ENCODE measurements at regions not wholly inside any gene's neighbourhood (a gene's known extent, or its start where the extent isn't known, plus 50 kb on each side); places are given as distances from the start of the nearest gene placed in this dataset.
"Not testable (repeated sequence)": the region's sequence is repeated elsewhere in the genome, so short reads cannot be mapped to it uniquely, and the experiment has no call there.

- DNase-seq (ENCODE audit: low read depth in 2 of 2): no peak
These were observed 296.7 kb downstream of the CYRIA start for GRCh38 chr2:16368951-16369350.

- no peak for DNase-seq (ENCODE audit: low read depth in 2 of 2)
These were observed 297.3 kb downstream of the CYRIA start for GRCh38 chr2:16368328-16368727.

GRCh38 chr2:16365366-16365765 is 300.3 kb downstream of the CYRIA start:
- DNase-seq (ENCODE audit: low read depth in 2 of 2): no peak

- no peak for DNase-seq (ENCODE audit: low read depth in 2 of 2)
These were observed 302.1 kb downstream of the CYRIA start for GRCh38 chr2:16363581-16363980.

- DNase-seq (ENCODE audit: low read depth in 2 of 2): no peak
These were observed 303.0 kb downstream of the CYRIA start for GRCh38 chr2:16362611-16363010.

- no peak for DNase-seq (ENCODE audit: low read depth in 2 of 2)
These were observed 304.2 kb downstream of the CYRIA start for GRCh38 chr2:16361261-16361995.

- no peak for DNase-seq (ENCODE audit: low read depth in 2 of 2)
These were observed 305.7 kb downstream of the CYRIA start for GRCh38 chr2:16359961-16360360.

- DNase-seq (ENCODE audit: low read depth in 2 of 2): no peak
These were observed 308.4 kb downstream of the CYRIA start for GRCh38 chr2:16357188-16357587.

- DNase-seq (ENCODE audit: low read depth in 2 of 2): no peak
These were observed 314.1 kb downstream of the CYRIA start for GRCh38 chr2:16351541-16351940.

GRCh38 chr2:16351137-16351536 is 314.5 kb downstream of the CYRIA start:
- DNase-seq (ENCODE audit: low read depth in 2 of 2): no peak

- no peak for DNase-seq (ENCODE audit: low read depth in 2 of 2)
These were observed 315.4 kb downstream of the CYRIA start for GRCh38 chr2:16350211-16350610.

- no peak for DNase-seq (ENCODE audit: low read depth in 2 of 2)
These were observed 315.8 kb downstream of the CYRIA start for GRCh38 chr2:16349811-16350210.

GRCh38 chr2:16348821-16349515 is 316.7 kb downstream of the CYRIA start:
- DNase-seq (ENCODE audit: low read depth in 2 of 2): no peak

- no peak for DNase-seq (ENCODE audit: low read depth in 2 of 2)
These were observed 319.0 kb downstream of the CYRIA start for GRCh38 chr2:16346671-16347070.

GRCh38 chr2:16345231-16345630 is 320.4 kb downstream of the CYRIA start:
- DNase-seq (ENCODE audit: low read depth in 2 of 2): not testable (repeated sequence)

- no peak for DNase-seq (ENCODE audit: low read depth in 2 of 2)
These were observed 326.4 kb downstream of the CYRIA start for GRCh38 chr2:16339206-16339605.

- DNase-seq (ENCODE audit: low read depth in 2 of 2): no peak
These were observed 327.6 kb downstream of the CYRIA start for GRCh38 chr2:16338026-16338425.

GRCh38 chr2:16336916-16337315 is 328.7 kb downstream of the CYRIA start:
- DNase-seq (ENCODE audit: low read depth in 2 of 2): no peak

GRCh38 chr2:16336491-16336890 is 329.1 kb downstream of the CYRIA start:
- DNase-seq (ENCODE audit: low read depth in 2 of 2): no peak

GRCh38 chr2:16335947-16336346 is 329.7 kb downstream of the CYRIA start:
- no peak for DNase-seq (ENCODE audit: low read depth in 2 of 2)

GRCh38 chr2:16335604-16335930 is 330.1 kb downstream of the CYRIA start:
- DNase-seq (ENCODE audit: low read depth in 2 of 2): no peak

GRCh38 chr2:16334886-16335603 is 330.6 kb downstream of the CYRIA start:
- DNase-seq (ENCODE audit: low read depth in 2 of 2): no peak

GRCh38 chr2:16334366-16334765 is 331.3 kb downstream of the CYRIA start:
- DNase-seq (ENCODE audit: low read depth in 2 of 2): no peak
